DMS 273 (cell line): ENCODE measurements at regions not wholly inside any gene's neighbourhood (a gene's known extent, or its start where the extent isn't known, plus 50 kb on each side); places are given as distances from the start of the nearest gene placed in this dataset.
A peak's percentile ranks its signal among the peaks of the same experiment; 100 is the strongest.

Experiments
- DNase-seq: peaks from one replicate; lab custom pipeline; 2025; ENCODE audit not compliant: unreplicated experiment; lab: John Stamatoyannopoulos, UW

GRCh38 chr4:74675673-74676279 is 118.5 kb downstream of the BTC start:
- peak; percentile 66 for DNase-seq

GRCh38 chr4:74682567-74683359 is 111.6 kb downstream of the BTC start:
- DNase-seq: no peak

GRCh38 chr4:74692972-74693371 is 101.4 kb downstream of the BTC start:
- peak; percentile 64 for DNase-seq
